Stimulated activated CD4-positive, alpha-beta T cell treated with anti-CD3 and anti-CD28 coated beads, Interleukin-4, amount 100 ng/mL, for 4 hours (primary cell): ENCODE measurements at regions not wholly inside any gene's neighbourhood (a gene's known extent, or its start where the extent isn't known, plus 50 kb on each side); places are given as distances from the start of the nearest gene placed in this dataset.
"Not testable (repeated sequence)": the region's sequence is repeated elsewhere in the genome, so short reads cannot be mapped to it uniquely, and the experiment has no call there.

Experiments used
- DNase-seq, 2 experiments: peaks; one replicate each; pipeline ENCODE4 v3.0.0-alpha.2; 2020

DNA sequence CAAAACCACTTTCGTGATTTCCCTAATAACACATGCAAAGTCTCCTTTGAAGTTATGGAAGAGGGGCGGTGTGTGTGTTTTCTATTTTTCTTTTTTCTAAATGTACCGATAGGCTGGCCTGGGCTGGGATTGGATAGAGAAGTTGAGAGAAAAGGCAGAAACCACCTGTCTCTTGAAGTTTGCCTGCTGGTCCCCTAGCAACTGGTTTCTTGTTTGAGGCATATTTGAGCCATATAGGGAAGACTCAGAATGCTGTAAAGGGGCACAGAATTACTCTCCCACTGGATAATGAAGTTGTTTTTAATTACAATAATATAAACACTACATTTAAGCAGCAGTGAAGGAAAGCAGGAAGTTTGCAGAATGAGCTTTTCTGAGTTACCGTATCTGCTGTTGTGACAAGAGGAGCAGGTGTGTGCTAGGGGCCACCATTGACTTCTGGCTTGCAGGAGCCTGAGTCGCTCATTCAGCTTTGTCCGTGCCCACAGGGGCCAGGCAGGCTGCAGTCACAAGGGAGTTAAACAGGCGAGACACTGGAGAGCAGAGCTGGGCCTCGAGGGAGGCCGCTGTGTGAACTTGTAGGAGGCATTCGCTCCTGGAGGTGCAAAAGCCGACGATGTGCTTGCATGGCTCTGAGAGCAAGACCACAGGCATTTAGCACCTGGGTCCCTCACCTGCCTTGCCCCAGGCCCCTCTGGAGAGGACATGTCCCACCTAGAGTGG, 173.8 kb upstream of the RGS6 start:
- DNase-seq = no peak

DNA sequence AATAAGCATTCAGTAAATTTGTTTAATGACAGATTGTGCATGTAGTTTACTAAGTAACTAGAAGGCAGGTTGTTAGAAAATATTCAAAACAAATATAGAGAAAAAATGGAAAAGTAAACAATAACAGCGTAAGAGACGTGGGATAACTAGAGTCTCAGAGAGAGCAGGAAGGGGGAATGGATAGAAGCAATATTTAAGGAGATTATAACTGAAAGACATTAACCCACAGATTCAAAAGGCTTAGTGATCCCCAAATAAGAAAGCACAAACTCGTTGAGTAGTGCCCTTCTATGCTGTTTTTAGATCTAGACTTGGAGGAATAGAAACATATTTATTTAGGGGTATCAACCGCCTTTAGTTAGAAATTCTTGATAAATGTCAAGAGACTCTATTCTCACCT, 169.7 kb upstream of the RGS6 start:
- no peak for DNase-seq

DNA sequence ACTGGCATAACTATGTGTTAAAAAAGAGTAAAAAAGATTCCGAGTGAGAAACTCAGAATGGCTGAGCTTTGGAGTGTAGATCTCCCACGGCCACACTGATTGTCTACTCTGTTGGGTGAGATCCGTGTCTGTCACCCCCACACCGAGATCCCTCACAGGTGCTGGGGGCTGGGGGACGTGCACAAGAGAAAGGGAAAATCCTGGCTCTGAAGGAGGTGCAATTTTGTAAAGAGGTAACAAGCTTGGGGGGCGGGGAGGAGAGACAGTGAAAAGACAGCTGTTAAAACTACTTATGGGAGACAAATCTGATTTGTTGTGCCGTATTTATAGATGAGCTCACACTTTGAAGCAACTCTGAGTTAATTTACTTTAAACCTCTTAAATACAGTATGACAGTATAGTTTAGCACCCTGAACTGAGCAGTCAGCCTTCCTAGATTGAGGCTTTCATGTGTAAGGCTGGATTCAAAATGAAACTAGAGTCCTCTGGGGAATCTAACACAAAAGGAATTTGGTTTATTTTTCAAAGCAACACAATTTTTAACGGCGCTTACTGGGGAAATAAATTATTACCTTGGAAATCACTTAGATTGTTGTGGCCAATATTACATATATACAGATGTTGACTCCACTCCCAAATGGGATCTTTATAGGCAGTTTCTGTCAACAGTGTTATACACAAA, 167.4 kb upstream of the RGS6 start:
- no peak for DNase-seq

DNA sequence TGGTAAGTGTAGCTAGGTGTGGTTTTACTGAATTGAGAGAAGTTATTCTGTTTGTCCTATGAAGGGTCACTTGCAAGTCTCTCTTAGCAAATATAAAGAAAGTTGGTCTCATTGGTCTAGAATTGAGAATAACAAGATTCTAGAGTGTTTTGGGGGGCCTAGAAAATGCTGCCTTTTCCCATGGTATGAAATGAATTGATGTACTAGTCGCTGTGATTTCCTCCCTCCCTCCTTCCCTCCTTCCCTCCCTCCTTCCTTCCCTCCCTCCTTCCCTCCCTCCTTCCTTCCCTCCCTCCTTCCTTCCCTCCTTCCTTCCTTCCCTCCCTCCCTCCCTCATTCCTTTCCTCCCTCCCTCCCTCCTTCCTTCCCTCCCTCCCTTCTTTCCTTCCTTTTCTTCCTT, 166.7 kb upstream of the RGS6 start:
- no peak for DNase-seq

DNA sequence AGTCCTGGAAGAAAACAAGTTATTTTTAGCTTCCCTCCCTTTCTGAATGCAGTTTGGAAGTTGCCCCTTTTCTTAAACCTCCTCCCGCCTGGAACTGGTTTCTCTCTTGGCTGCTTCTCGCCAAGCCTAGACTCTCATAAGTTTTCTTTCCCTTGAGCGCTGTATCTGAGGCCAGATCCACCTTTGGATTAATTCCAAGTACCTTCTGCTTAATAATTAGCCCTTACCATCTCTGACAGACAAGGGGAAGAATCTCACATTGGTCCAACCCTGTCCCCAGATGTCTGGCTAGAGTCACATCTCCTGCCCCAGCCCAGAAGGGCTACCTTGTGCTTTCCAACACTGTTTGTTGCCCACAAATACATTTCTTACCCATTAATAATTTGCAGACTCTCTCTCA, 161.8 kb upstream of the RGS6 start:
- DNase-seq = no peak

DNA sequence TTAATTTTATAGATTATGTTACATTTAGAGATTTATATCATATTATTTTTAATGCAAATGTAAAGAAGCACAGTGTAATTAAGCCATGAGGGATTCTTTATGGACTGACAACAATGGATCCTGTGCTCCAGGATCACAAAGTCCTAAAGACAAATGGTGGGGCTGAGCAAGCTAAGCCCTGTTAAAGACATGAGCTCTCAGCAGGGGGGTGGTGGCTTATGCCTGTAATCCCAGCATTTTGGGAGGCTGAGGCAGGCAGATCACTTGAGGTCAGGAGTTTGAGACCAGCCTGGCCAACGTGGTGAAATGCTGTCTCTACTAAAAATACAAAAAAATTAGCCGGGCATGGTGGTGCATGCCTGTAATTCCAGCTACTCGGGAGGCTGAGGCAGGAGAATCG, 160.8 kb upstream of the RGS6 start:
- not testable (repeated sequence) for DNase-seq

DNA sequence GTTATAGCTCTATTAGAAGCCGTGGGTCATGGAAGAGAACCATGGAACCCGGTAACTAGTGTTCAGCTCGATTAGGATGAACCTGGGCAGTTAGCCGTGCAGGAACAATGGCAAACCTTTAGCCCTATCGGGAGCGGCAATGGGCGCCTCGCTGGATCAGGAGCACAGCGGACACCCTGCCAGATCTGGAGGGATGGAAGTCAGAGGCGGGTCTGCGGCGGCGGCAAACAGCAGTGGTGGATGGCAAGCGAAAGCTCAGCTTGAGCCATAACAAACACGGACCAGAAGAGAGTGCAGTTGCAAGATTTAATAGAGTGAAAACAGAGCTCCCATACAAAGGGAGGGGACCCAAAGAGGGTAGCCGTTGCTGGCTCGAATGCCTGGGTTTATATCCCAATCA, 160.2 kb upstream of the RGS6 start:
- DNase-seq = not testable (repeated sequence)

DNA sequence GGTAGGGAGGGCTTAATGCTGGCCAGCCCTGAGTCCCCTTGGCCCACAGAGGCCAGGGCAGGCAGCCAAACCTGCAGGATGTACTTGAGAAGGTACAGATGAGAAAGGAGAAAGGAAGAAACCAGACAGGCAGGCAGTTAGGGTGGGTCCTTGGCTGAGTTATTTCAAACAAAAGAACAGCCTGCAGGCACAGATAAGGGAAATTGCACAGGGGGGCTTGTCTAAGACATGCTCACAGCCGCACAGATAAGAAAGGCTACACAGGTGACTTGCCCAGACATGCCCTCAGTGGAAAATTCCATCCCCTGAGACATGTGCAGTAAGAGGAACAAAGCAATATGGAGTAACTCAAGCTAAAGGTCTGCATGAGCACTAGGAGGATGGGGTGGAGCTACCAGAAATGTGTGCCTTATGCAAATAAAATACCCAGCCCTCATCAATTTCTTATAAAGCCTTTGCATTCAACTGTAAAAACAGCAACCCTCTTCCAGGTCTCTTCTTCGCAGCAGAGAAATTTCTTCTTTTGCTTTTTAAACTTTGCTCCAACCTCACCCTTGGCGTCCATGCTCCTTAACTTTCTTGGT, 158.2 kb upstream of the RGS6 start:
- DNase-seq = no peak

DNA sequence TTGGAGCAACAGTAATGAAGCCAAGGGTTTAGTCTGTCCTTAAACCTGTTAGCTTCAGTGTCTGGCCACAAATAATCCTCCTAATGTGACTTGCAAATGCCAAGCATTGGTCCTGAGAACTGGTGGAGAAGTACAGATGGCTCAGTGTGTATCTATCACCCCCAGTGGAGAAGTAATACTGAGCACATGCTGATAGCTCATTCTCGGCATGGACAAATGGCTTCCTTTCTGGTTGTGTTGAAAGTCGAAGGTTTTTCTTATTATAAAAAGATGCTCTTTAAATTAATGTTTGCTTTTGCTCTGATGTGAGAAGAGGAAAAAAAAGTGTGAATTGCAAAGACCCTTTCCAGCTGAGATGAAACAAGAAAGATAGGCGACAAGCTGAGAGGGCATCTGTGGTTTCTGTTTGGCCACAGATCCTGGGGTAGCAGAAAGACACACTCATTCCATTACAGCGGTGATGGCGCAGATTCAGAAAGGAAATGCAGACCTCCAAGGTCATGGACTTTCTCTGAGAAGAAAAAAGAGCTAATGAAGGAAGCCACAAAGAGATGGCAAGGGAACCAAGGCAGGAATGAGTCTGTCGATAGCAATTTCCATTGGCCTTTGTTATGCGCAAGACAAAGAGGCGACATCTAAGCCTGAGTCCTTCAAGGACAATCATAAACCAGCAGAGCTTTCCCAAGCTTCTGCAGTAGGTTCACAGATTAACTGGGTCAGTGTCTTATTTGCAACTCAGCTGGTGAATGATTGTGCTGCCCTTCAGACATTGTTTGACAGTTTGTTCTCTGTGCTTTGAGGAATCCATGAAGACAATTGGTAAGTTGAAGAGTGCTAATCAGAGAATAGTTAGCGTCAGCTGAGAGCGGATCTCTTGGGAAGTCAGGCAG, 155.5 kb upstream of the RGS6 start:
- no peak for DNase-seq

DNA sequence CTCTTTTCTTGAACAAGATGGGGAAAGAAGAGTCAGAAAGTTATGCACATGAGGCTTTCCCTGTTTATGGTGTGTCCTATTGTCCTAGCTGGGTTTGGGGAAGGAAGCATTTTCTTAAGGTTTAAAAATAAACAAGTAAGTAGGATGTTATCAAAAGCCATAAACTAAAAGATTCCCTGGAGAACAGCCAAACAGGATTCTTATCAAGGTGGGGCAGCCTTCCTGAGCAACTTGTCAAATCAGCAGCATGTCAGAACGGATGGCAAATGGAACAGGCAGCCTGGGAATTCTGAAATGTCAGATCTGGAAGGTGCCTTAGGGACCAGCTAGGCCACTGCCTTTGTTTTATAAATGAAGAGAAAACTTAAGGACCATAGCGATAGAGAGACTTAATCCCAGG, 152.2 kb upstream of the RGS6 start:
- DNase-seq = no peak

DNA sequence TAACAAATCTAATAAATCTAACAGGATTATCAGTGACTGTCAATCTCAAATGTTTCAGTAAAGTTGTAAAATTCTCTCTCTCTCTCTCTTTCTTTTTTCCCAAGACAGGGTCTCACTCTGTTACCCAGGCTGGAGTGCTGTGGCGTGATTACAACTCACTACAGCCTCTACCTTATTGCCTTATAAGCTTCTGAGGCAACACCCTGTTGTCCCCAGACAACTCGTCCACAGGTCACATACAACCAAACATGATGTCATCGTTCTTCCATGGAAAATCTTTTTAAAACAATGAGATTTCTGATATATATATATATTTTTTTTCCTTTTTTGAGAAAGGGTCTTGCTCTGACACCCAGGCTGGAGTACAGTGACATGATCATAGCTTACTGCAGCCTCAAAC, 151.4 kb upstream of the RGS6 start:
- DNase-seq = no peak

DNA sequence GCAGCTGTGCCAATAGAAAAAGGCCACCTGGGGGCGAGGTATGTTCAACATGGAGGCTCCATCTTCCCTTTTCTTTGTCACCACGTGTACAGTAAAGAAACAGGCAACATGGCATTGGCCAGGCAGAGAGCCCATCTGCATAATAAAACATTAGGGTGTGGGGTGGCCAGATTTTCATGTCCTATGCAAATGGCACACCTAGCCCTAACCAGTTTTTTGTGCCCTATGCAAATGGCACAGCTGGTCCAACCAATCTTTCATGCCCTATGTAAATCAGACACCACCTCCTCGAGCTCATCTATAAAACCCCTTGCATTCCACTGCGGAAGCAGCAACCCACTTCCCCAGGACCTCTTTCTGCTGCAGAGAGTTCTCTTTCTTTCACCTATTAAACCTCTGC, 149.1 kb upstream of the RGS6 start:
- DNase-seq = no peak

DNA sequence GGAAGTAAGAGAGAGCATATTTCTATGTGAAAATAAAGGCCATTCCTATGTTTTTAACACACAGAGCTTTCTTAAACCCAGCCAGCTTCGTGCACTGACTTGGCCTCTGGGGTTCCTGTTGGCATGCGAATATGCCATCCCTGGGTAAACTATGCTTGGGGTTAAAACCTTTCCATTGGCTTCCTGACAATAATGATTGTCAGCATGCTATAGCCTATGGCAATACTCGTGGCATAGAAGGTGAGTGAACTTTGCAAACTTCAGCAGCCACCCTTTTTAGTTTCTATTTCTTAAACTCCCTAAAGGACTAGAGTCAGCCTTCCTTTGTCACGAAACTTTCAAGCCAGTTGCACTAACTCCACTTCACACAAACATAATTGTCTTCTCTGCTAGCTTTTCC, 148.4 kb upstream of the RGS6 start:
- DNase-seq = no peak

DNA sequence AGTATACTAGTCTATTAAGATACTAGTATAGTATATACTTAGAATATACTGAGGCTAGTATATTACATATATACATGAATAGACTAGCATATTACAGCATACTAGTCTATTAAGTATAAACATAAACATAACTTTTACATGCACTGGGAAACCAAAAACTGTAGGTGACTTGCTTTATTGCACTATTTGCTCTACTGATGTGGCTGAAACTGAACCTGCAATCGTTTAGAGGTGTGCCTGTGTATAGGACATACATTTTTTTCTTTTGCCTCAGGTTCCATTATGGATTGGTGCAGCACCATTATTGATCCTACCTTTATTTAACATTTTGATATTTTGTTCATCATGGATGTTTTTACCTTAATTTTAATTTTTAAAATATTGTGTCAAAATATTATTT, 143.2 kb upstream of the RGS6 start:
- no peak for DNase-seq

DNA sequence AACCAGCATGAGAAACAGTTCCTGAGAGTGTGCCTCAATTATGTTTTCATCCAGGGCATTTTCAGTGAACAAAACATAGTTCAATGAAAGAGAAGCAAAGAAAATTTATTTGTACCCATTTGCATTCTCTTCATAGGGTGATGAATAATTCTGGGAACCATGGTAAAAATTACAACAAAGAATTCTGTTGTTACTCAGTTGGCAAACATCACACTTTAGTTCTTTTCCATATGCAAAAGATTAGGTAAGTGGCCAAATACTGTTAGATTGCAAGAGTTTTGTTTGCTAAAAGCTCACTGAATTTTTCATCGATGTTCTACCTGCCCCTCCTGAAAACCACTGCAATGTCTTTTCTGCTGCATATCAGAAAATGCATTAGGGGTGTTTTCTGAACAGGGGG, 132.4 kb upstream of the RGS6 start:
- no peak for DNase-seq

DNA sequence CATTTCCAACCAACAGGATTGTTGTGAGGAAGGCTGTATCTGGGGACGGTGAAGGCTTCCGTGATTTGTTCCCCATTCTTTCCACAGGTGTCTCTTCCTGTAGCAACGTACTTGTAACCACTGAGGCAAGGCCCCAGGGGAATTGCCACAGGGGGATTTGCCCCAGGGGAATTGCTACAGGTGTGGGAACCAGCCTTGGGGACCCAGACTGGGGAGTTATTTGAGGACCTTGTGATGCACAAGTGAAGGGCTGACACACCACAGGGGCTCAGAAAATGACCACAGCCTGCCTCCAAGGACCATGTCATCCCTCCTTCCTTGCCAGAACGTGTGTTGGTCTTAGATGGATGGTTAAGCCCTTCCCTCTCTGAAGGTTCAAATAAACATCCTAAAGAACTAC, 131.4 kb upstream of the RGS6 start:
- DNase-seq = no peak

DNA sequence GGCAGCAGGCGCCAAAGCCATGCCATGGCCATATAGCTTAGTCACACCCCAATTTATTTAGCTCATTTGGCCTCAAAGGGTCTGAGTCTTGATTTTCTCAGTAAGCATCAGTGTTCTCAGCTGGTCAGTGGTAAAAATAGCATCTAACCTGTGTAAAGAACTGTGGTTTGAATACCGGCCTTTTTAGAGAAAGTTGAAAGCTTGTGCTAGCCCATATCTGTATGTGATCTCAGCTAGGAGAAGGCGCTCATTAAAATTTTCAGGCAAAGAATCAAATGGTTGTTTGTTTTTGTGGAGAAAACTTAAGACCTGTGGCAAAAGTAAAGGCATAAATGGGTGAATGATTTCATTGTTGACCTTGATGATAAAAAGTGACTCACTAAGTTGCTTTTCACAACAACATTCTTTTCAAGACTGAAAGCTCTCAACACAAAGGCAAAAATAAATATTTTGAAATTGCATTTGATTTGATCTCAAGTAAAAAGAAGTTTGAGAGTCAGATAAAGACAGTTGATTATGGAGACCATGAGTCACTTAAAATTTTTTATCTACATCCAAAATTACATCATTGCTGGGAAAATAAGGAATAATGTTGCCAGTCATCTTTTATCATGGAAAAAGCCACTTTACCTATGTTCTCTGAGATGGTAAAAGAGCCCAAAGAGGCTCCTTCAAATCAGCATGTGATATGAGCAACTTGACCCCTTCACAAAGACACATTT, 128.5 kb upstream of the RGS6 start:
- DNase-seq = no peak

DNA sequence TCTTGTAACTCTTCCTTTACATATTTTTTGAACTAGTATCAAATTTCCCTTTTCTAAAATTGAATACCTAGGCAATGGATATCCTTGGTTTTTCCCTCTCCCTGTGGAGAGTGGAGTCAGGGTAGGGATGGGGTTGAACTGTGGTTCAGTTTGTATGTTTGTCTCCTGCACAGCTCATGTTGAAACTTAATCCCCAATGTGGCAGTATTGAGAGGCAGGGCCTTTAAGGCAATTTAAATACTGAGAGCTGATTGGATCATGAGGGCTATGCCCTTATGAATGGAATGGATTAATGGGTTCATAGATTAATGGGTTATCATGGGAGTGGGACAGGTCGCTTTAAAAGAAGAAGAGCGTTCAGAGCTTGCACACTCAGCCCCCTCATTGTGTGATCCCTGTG, 127.2 kb upstream of the RGS6 start:
- DNase-seq = no peak

DNA sequence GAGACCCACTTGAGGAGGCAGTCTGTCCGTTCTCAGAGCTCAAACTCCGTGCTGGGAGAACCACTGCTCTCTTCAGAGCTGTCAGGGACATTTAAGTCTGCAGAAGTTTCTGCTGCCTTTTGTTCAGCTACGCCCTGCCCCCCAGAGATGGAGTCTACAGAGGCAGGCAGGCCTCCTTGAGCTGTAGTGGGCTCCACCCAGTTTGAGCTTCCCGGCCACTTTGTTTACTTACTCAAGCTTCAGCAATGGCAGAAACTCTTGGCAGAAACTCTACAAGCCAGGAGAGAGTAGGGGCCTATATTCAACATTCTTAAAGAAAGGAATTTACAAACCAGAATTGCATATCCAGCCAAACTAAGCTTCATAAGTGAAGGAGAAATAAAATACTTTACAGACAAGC, 125.2 kb upstream of the RGS6 start:
- DNase-seq = not testable (repeated sequence)

DNA sequence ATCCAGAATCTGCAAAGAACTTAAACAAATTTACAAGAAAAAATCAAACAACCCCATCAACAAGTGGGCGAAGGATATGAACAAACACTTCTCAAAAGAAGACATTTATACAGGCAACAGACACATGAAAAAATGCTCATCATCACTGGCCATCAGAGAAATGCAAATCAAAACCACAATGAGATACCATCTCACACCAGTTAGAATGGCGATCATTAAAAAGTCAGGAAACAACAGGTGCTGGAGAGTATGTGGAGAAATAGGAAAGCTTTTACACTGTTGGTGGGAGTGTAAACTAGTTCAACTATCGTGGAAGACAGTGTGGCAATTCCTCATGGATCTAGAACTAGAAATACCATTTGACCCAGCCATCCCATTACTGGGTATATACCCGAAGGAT, 121.4 kb upstream of the RGS6 start:
- DNase-seq = not testable (repeated sequence)

DNA sequence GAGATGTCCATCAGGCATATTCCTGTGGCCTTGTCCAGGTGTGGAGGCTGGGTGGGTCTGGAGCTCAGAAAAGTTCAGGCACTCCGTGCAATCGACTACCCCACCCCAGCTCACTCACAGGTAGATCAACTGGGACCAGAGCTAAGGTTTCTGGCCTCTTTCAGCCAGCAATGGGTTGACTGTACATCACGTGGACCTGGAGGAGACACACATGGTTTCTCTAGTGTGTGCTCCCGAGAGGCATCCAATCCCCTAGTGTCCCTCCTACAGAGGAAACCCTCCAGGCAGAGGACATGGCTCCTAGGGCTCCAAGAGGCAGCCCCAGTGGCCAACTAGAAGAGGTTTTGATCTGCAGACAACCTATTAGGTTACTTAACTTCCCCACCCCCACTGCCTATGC, 119.5 kb upstream of the RGS6 start:
- DNase-seq = no peak

DNA sequence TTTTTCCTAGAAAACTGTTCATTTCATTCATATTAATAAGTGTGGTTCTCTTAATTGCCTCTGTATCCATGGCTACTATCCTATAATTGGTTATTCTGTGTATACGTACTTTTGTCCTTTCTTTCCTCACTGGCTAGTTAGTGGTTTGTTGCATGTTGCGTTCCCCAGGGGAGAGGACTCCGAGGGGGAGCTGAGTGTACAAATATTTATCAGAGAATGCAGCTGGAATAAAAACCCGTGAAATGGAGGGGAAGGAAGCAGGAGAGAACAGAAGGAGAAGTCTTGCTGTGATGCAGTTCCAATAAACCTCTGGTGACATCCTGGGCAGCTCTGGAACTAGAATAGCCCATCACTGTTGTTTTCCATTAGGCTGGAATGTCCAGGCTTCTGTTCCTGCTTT, 117.1 kb upstream of the RGS6 start:
- DNase-seq = no peak

DNA sequence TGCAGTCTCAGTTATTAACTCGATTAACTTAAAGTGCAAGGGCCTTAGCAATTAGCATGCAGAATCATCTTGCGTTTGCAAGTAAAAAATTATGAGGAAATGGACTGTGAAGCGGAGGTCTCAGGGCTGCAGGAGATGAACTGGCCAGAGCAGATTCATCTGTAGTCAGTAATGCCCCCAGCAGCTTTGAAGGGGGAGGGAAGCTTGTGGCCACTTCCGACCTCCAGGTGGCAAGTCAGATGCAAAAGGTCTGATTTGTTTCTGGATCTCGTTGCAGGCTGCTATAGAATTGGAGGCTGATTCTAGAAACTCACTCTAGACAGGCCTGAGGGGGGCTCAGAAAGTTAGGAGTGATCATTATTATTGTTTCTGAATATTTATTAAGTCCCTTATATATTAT, 107.4 kb upstream of the RGS6 start:
- no peak for DNase-seq
